ENCODE measurements at regions not wholly inside any gene's neighbourhood (a gene's known extent, or its start where the extent isn't known, plus 50 kb on each side); places are given as distances from the start of the nearest gene placed in this dataset.

GRCh38 chr9:13933268-13933656, 380.7 kb downstream of the NFIB start:
- H3K4me3 Mint-ChIP-seq: no peak overlapping the region
- no peaks in the 10 kb centered on the region for H3K27me3 Mint-ChIP-seq
- H3K9me3 Mint-ChIP-seq: no peaks in the 10 kb centered on the region
- no peak for DNase-seq (ENCODE audit: extremely low spot score, unreplicated experiment)
- H3K4me1 Mint-ChIP-seq (ENCODE audit: unreplicated experiment): peaks cover 8% of the 10 kb centered on the region
- H3K36me3 Mint-ChIP-seq: no peaks in the 10 kb centered on the region
- TF ChIP-seq, protein P1, sequence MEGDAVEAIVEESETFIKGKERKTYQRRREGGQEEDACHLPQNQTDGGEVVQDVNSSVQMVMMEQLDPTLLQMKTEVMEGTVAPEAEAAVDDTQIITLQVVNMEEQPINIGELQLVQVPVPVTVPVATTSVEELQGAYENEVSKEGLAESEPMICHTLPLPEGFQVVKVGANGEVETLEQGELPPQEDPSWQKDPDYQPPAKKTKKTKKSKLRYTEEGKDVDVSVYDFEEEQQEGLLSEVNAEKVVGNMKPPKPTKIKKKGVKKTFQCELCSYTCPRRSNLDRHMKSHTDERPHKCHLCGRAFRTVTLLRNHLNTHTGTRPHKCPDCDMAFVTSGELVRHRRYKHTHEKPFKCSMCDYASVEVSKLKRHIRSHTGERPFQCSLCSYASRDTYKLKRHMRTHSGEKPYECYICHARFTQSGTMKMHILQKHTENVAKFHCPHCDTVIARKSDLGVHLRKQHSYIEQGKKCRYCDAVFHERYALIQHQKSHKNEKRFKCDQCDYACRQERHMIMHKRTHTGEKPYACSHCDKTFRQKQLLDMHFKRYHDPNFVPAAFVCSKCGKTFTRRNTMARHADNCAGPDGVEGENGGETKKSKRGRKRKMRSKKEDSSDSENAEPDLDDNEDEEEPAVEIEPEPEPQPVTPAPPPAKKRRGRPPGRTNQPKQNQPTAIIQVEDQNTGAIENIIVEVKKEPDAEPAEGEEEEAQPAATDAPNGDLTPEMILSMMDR (conservative IDR thresholded peaks at IDR 0.05): no peak
- H3K27ac Mint-ChIP-seq: no peak overlapping the region

- Mint-ChIP-seq H3K36me3 (no peaks in the 10 kb centered on the region), H3K27me3 (no peaks in the 10 kb centered on the region), H3K9me3 (no peaks in the 10 kb centered on the region), H3K4me1 (ENCODE audit: unreplicated experiment) (peaks cover 8% of the 10 kb centered on the region), H3K27ac (no peak overlapping the region), H3K4me3 (no peak overlapping the region)
- TF ChIP-seq, protein P1 (conservative IDR thresholded peaks at IDR 0.05): no peak
- no peak for DNase-seq (ENCODE audit: extremely low spot score, unreplicated experiment)
Measured at GRCh38 chr9:13932528-13933267, 381.2 kb downstream of the NFIB start.

DNA sequence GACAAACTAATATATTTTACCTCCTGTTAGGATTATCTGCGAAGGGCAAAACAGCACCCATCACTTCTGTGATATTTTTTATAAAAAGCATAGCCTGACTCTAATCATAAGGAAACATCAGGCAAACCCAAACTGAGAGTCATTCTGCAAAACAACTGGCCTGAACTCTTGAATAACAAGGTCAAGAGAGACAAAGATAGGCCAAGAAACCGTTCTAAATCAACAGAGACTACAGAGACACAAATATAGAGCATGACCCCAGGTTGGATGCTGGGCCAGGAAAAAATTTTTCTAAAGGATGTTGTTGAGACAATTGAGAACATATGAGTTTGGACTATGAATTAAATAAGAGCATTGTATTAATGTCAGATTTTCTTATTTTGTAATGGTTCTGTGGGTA, 384.9 kb downstream of the NFIB start:
- Mint-ChIP-seq H3K4me3 (no peak overlapping the region), H3K36me3 (peaks cover 4% of the 10 kb centered on the region), H3K27ac (no peak overlapping the region), H3K27me3 (no peaks in the 10 kb centered on the region), H3K9me3 (peaks cover 4% of the 10 kb centered on the region), H3K4me1 (ENCODE audit: unreplicated experiment) (peaks cover 8% of the 10 kb centered on the region)
- TF ChIP-seq, protein P1 (conservative IDR thresholded peaks at IDR 0.05): no peak
- no peak for DNase-seq (ENCODE audit: extremely low spot score, unreplicated experiment)

DNA sequence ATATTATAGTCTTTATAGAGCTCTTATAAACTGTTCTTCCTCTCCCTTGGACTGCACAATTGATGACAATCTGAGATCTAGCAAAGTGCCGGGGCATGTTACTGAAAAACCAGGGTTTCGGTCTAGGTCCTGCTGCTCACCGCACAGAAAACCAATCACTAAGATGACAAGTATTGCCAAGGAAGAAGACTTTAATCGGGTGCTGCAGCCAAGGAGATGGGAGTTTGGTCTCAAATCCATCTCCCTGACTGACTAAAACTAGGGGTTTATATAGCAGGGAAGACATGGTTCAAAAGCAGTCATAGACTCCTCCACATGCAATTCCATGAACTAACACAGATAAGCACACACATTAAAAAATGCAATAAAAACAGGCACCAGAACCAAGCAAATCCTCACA, 390.6 kb downstream of the NFIB start:
- peaks cover 12% of the 10 kb centered on the region for H3K9me3 Mint-ChIP-seq
- H3K4me1 Mint-ChIP-seq (ENCODE audit: unreplicated experiment): peaks cover 7% of the 10 kb centered on the region
- no peaks in the 10 kb centered on the region for H3K27me3 Mint-ChIP-seq
- no peak overlapping the region for H3K27ac Mint-ChIP-seq
- peaks cover 4% of the 10 kb centered on the region for H3K36me3 Mint-ChIP-seq
- no peak for DNase-seq (ENCODE audit: extremely low spot score, unreplicated experiment)
- no peak overlapping the region for H3K4me3 Mint-ChIP-seq
- TF ChIP-seq, protein P1 (conservative IDR thresholded peaks at IDR 0.05): no peak

- TF ChIP-seq, protein P1 (conservative IDR thresholded peaks at IDR 0.05): no peak
- no peak overlapping the region for H3K27ac Mint-ChIP-seq
- no peaks in the 10 kb centered on the region for H3K36me3 Mint-ChIP-seq
- no peaks in the 10 kb centered on the region for H3K27me3 Mint-ChIP-seq
- H3K4me3 Mint-ChIP-seq: no peak overlapping the region
- no peak for DNase-seq (ENCODE audit: extremely low spot score, unreplicated experiment)
- H3K4me1 Mint-ChIP-seq (ENCODE audit: unreplicated experiment): peaks cover 11% of the 10 kb centered on the region
- H3K9me3 Mint-ChIP-seq: peaks cover 12% of the 10 kb centered on the region
Measured at GRCh38 chr9:13920557-13920956, 393.4 kb downstream of the NFIB start.
